HG03196 (cell line): ENCODE measurements at regions not wholly inside any gene's neighbourhood (a gene's known extent, or its start where the extent isn't known, plus 50 kb on each side); places are given as distances from the start of the nearest gene placed in this dataset.

ENCODE experiments used
- ATAC-seq: cut with Tn5 transposase; IDR thresholded peaks from one replicate; pipeline ENCODE4 v1.9.1; 2021; ENCODE audit not compliant: unreplicated experiment

GRCh38 chr13:99911965-99912566 is 59.5 kb downstream of the ZIC5 start:
- ATAC-seq, result no peak

GRCh38 chr13:99911069-99911964 is 60.2 kb downstream of the ZIC5 start:
- ATAC-seq, result no peak

GRCh38 chr13:99909836-99910619 is 61.5 kb downstream of the ZIC5 start:
- ATAC-seq, result no peak

- no peak for ATAC-seq
Observed at GRCh38 chr13:99909097-99909835, 62.3 kb downstream of the ZIC5 start.

GRCh38 chr13:99908140-99908803 is 63.3 kb downstream of the ZIC5 start:
- no peak for ATAC-seq

- ATAC-seq, result no peak
Observed at GRCh38 chr13:99907627-99908026, 63.9 kb downstream of the ZIC5 start.

- ATAC-seq, result no peak
Observed at GRCh38 chr13:99907038-99907437, 64.5 kb downstream of the ZIC5 start.

GRCh38 chr13:99905814-99906213 is 65.8 kb downstream of the ZIC5 start:
- ATAC-seq, result no peak

GRCh38 chr13:99905224-99905623 is 66.3 kb downstream of the ZIC5 start:
- ATAC-seq, result no peak

- ATAC-seq, result no peak
Observed at GRCh38 chr13:99903140-99903539, 68.4 kb downstream of the ZIC5 start.

- no peak for ATAC-seq
Observed at GRCh38 chr13:99902657-99903056, 68.9 kb downstream of the ZIC5 start.

GRCh38 chr13:99900960-99901359 is 70.6 kb downstream of the ZIC5 start:
- ATAC-seq, result no peak

- ATAC-seq, result no peak
Observed at GRCh38 chr13:99898421-99898820, 73.1 kb downstream of the ZIC5 start.

- ATAC-seq, result no peak
Observed at GRCh38 chr13:99897076-99897440, 74.5 kb downstream of the ZIC5 start.

GRCh38 chr13:99896369-99897075 is 75.0 kb downstream of the ZIC5 start:
- ATAC-seq, result no peak

- no peak for ATAC-seq
Observed at GRCh38 chr13:99895444-99896368, 75.9 kb downstream of the ZIC5 start.

- ATAC-seq, result no peak
Observed at GRCh38 chr13:99894840-99895443, 76.6 kb downstream of the ZIC5 start.

- ATAC-seq, result no peak
Observed at GRCh38 chr13:99894105-99894839, 77.3 kb downstream of the ZIC5 start.
